GM21526 (cell line): ENCODE measurements at regions not wholly inside any gene's neighbourhood (a gene's known extent, or its start where the extent isn't known, plus 50 kb on each side); places are given as distances from the start of the nearest gene placed in this dataset.
A peak's percentile ranks its signal among the peaks of the same experiment; 100 is the strongest.
"Not testable (repeated sequence)": the region's sequence is repeated elsewhere in the genome, so short reads cannot be mapped to it uniquely, and the experiment has no call there.

Source experiments
- ATAC-seq: cut with Tn5 transposase; IDR thresholded peaks from one replicate; pipeline ENCODE4 v1.9.1; 2021; ENCODE audit warnings: moderate library complexity; ENCODE audit not compliant: unreplicated experiment, low FRiP score

GRCh38 chr13:94825507-94825906 is 113.2 kb upstream of the SOX21 start:
- no peak for ATAC-seq

GRCh38 chr13:94824601-94825000 is 112.3 kb upstream of the SOX21 start:
- no peak for ATAC-seq

- ATAC-seq = no peak
Observed at GRCh38 chr13:94822356-94822755, 110.0 kb upstream of the SOX21 start.

- no peak for ATAC-seq
Observed at GRCh38 chr13:94816256-94816655, 103.9 kb upstream of the SOX21 start.

GRCh38 chr13:94813920-94814475 is 101.7 kb upstream of the SOX21 start:
- peak; percentile 56 for ATAC-seq

- ATAC-seq = no peak
Observed at GRCh38 chr13:94811753-94812152, 99.4 kb upstream of the SOX21 start.

- no peak for ATAC-seq
Observed at GRCh38 chr13:94800423-94800822, 88.1 kb upstream of the SOX21 start.

GRCh38 chr13:94799299-94799698 is 87.0 kb upstream of the SOX21 start:
- ATAC-seq = no peak

- ATAC-seq = no peak
Observed at GRCh38 chr13:94798738-94799137, 86.4 kb upstream of the SOX21 start.

- no peak for ATAC-seq
Observed at GRCh38 chr13:94795292-94795691, 82.9 kb upstream of the SOX21 start.

GRCh38 chr13:94786246-94786645 is 73.9 kb upstream of the SOX21 start:
- ATAC-seq = not testable (repeated sequence)

- ATAC-seq = no peak
Observed at GRCh38 chr13:94784066-94784465, 71.7 kb upstream of the SOX21 start.

- no peak for ATAC-seq
Observed at GRCh38 chr13:94783489-94783888, 71.1 kb upstream of the SOX21 start.

- ATAC-seq = no peak
Observed at GRCh38 chr13:94780421-94780820, 68.1 kb upstream of the SOX21 start.

- ATAC-seq = no peak
Observed at GRCh38 chr13:94778986-94779385, 66.6 kb upstream of the SOX21 start.

- no peak for ATAC-seq
Observed at GRCh38 chr13:94778585-94778984, 66.2 kb upstream of the SOX21 start.

GRCh38 chr13:94776956-94777355 is 64.6 kb upstream of the SOX21 start:
- ATAC-seq = no peak

GRCh38 chr13:94776300-94776699 is 64.0 kb upstream of the SOX21 start:
- no peak for ATAC-seq

- no peak for ATAC-seq
Observed at GRCh38 chr13:94765814-94766213, 53.5 kb upstream of the SOX21 start.

- no peak for ATAC-seq
Observed at GRCh38 chr13:94764576-94765321, 52.4 kb upstream of the SOX21 start.
